ENCODE measurements at regions not wholly inside any gene's neighbourhood (a gene's known extent, or its start where the extent isn't known, plus 50 kb on each side); places are given as distances from the start of the nearest gene placed in this dataset.

- TF ChIP-seq CTCF (IDR thresholded peaks at IDR 0.05) (no peak), POLR2A (IDR thresholded peaks at IDR 0.05) (no peak)
These were observed 245.5 kb upstream of the COPS8 start for GRCh38 chr2:236840215-236840614.
